SU-DHL-6 (cell line): ENCODE measurements at regions not wholly inside any gene's neighbourhood (a gene's known extent, or its start where the extent isn't known, plus 50 kb on each side); places are given as distances from the start of the nearest gene placed in this dataset.

Experiments used
- H2AFZ ChIP-seq: fragments of 200-600 bp; sonication (generic); 2 replicates; pipeline ENCODE4 v1.6.1; 2014; ENCODE audit warnings: low read depth, mild to moderate bottlenecking, moderate library complexity, mixed read lengths, antibody characterized with exemption, low read length; ENCODE audit not compliant: severe bottlenecking
- H3F3A ChIP-seq: fragments of 200-600 bp; shearing (Covaris generic); 2 replicates; pipeline ENCODE4 v1.6.0; 2016; ENCODE audit warnings: antibody characterized with exemption, mild to moderate bottlenecking; ENCODE audit not compliant: insufficient read depth
- H3K27ac ChIP-seq: fragments of 200-600 bp; sonication (generic); 2 replicates; pipeline ENCODE4 v1.5.1; 2016; ENCODE audit warnings: low read depth, mild to moderate bottlenecking, low read length, moderate library complexity, mixed read lengths
- H3K27me3 ChIP-seq: fragments of 200-600 bp; sonication (generic), shearing (Covaris generic); 2 replicates; pipeline ENCODE4 v1.6.0; 2014; ENCODE audit warnings: mild to moderate bottlenecking, low read length
- H3K36me3 ChIP-seq: fragments of 200-600 bp; sonication (generic); 2 replicates; pipeline ENCODE4 v1.6.1; 2014; ENCODE audit warnings: mild to moderate bottlenecking, low read length, mixed read lengths
- H3K4me2 ChIP-seq: fragments of 300-600, 200-600 bp; shearing (Covaris generic), sonication (generic); 2 replicates; pipeline ENCODE4 v1.6.0; 2014; ENCODE audit warnings: low read length, low read depth, mild to moderate bottlenecking; ENCODE audit not compliant: poor library complexity, severe bottlenecking
- H3K4me3 ChIP-seq: fragments of 200-600 bp; sonication (generic); 2 replicates; pipeline ENCODE4 v1.5.1; 2014; ENCODE audit warnings: antibody characterized with exemption, low read length, mild to moderate bottlenecking, mixed read lengths; ENCODE audit not compliant: insufficient read depth, poor library complexity, severe bottlenecking
- H3K79me2 ChIP-seq: fragments of 200-600 bp; sonication (generic); 2 replicates; pipeline ENCODE4 v1.6.1; 2014; ENCODE audit warnings: mild to moderate bottlenecking, low read length, moderate library complexity; ENCODE audit not compliant: insufficient read depth
- H3K9ac ChIP-seq: fragments of 200-600 bp; sonication (generic); 2 replicates; pipeline ENCODE4 v1.7.0; 2014; ENCODE audit warnings: mild to moderate bottlenecking, low read length
- H3K9me2 ChIP-seq: fragments of 200-600 bp; sonication (generic); replicated peaks from 2 replicates; pipeline ENCODE4 v1.6.1; 2014; ENCODE audit warnings: low read length; ENCODE audit not compliant: insufficient read depth
- H3K9me3 ChIP-seq: fragments of 200-600 bp; sonication (generic); 2 replicates; pipeline ENCODE4 v1.6.1; 2014; ENCODE audit warnings: low read length, mixed read lengths; ENCODE audit not compliant: insufficient read depth
- H4K20me1 ChIP-seq: fragments of 200-600 bp; sonication (generic); 2 replicates; pipeline ENCODE4 v1.6.1; 2014; ENCODE audit warnings: low read depth, mild to moderate bottlenecking, antibody characterized with exemption, low read length, moderate library complexity, mixed read lengths
- CTCF ChIP-seq: fragments of 200-600 bp; sonication (generic); IDR thresholded peaks from one replicate; pipeline ENCODE4 v1.5.1; 2017; ENCODE audit warnings: antibody characterized with exemption, mild to moderate bottlenecking, low read length, moderate library complexity; ENCODE audit not compliant: insufficient read depth, poor library complexity, severe bottlenecking
- EZH2phosphoT487 ChIP-seq: fragments of 200-600 bp; sonication (generic), shearing (Covaris generic); conservative IDR thresholded peaks from 2 replicates; pipeline ENCODE4 v1.6.1; 2018; ENCODE audit warnings: mild to moderate bottlenecking, antibody characterized with exemption, low read length, moderate library complexity, mixed read lengths

GRCh38 chr5:103915081-103915480 lies 352.5 kb upstream of the NUDT12 start:
- no peaks in the 10 kb centered on the region for H3K79me2 ChIP-seq
- no peak overlapping the region for H3K4me3 ChIP-seq
- H3K9me3 ChIP-seq: no peaks in the 10 kb centered on the region
- no peak overlapping the region for H3K27ac ChIP-seq
- H3K36me3 ChIP-seq: no peaks in the 10 kb centered on the region
- no peak overlapping the region for H3K9ac ChIP-seq
- H3K9me2 ChIP-seq: no peaks in the 10 kb centered on the region
- no peak overlapping the region for H3K4me2 ChIP-seq
- TF ChIP-seq EZH2phosphoT487: no peak
- H2AFZ ChIP-seq: no peak overlapping the region
- H4K20me1 ChIP-seq: no peaks in the 10 kb centered on the region
- H3F3A ChIP-seq: no peaks in the 10 kb centered on the region
- no peaks in the 10 kb centered on the region for H3K27me3 ChIP-seq

GRCh38 chr5:103910786-103911185 lies 348.2 kb upstream of the NUDT12 start:
- H3K27me3 ChIP-seq: no peaks in the 10 kb centered on the region
- H3K4me2 ChIP-seq: no peak overlapping the region
- no peaks in the 10 kb centered on the region for H3K9me3 ChIP-seq
- no peak overlapping the region for H3K27ac ChIP-seq
- no peaks in the 10 kb centered on the region for H3K79me2 ChIP-seq
- TF ChIP-seq EZH2phosphoT487: no peak
- no peak for TF ChIP-seq CTCF
- no peak overlapping the region for H2AFZ ChIP-seq
- H4K20me1 ChIP-seq: no peaks in the 10 kb centered on the region
- no peaks in the 10 kb centered on the region for H3K36me3 ChIP-seq
- no peaks in the 10 kb centered on the region for H3K9me2 ChIP-seq
- no peaks in the 10 kb centered on the region for H3F3A ChIP-seq
- H3K4me3 ChIP-seq: no peak overlapping the region
- H3K9ac ChIP-seq: no peak overlapping the region

GRCh38 chr5:103910011-103910410 lies 347.4 kb upstream of the NUDT12 start:
- Histone ChIP-seq H3K9me2 (no peaks in the 10 kb centered on the region), H3F3A (no peaks in the 10 kb centered on the region), H3K79me2 (no peaks in the 10 kb centered on the region), H3K9ac (no peak overlapping the region), H3K27ac (no peak overlapping the region), H3K9me3 (no peaks in the 10 kb centered on the region), H3K27me3 (no peaks in the 10 kb centered on the region), H4K20me1 (no peaks in the 10 kb centered on the region), H3K4me3 (no peak overlapping the region), H3K36me3 (no peaks in the 10 kb centered on the region), H2AFZ (no peak overlapping the region), H3K4me2 (no peak overlapping the region)
- TF ChIP-seq CTCF: no peak
- no peak for TF ChIP-seq EZH2phosphoT487

GRCh38 chr5:103909391-103909790 lies 346.8 kb upstream of the NUDT12 start:
- H3K27me3 ChIP-seq: no peaks in the 10 kb centered on the region
- H3K4me3 ChIP-seq: no peak overlapping the region
- no peak overlapping the region for H3K27ac ChIP-seq
- no peak overlapping the region for H2AFZ ChIP-seq
- no peaks in the 10 kb centered on the region for H3F3A ChIP-seq
- no peaks in the 10 kb centered on the region for H4K20me1 ChIP-seq
- no peaks in the 10 kb centered on the region for H3K9me3 ChIP-seq
- no peaks in the 10 kb centered on the region for H3K36me3 ChIP-seq
- H3K79me2 ChIP-seq: no peaks in the 10 kb centered on the region
- H3K9ac ChIP-seq: no peak overlapping the region
- H3K9me2 ChIP-seq: no peaks in the 10 kb centered on the region
- no peak overlapping the region for H3K4me2 ChIP-seq
- TF ChIP-seq CTCF (no peak), EZH2phosphoT487 (no peak)
